ENCODE measurements at regions not wholly inside any gene's neighbourhood (a gene's known extent, or its start where the extent isn't known, plus 50 kb on each side); places are given as distances from the start of the nearest gene placed in this dataset.

- no peak for TF ChIP-seq E2F1 (CRISPR knock-in tag; IDR thresholded peaks at IDR 0.05)
These were observed 221.1 kb upstream of the THBS1 start (continued) for GRCh38 chr15:39359771-39360170.

GRCh38 chr15:39360452-39360851, 220.4 kb upstream of the THBS1 start:
- Histone ChIP-seq H3K9me3 (ENCODE audit: low read length) (no peaks in the 10 kb centered on the region), H2AFZ (ENCODE audit: low read length) (no peak overlapping the region), H3K4me1 (ENCODE audit: insufficient read depth, low read length) (peaks cover 74% of the 10 kb centered on the region), H3K4me3 (replicated peaks in 1 of 3; ENCODE audit: insufficient read depth in 1 of 3, low read depth in 2 of 3, low read length in 3 of 3) (no peak overlapping the region), H4K20me1 (ENCODE audit: insufficient read depth, low read length) (no peaks in the 10 kb centered on the region), H3K9ac (ENCODE audit: insufficient read depth, low read depth, low read length) (no peak overlapping the region), H3K36me3 (replicated peaks in 1 of 2; ENCODE audit: control insufficient read depth in 1 of 2, insufficient read depth in 2 of 2, low read length in 2 of 2) (no peaks in the 10 kb centered on the region), H3K79me2 (ENCODE audit: insufficient read depth, low read length) (no peaks in the 10 kb centered on the region), H3K4me2 (ENCODE audit: low read depth, low read length) (0 out of 2 replicates have a peak overlapping the region, but pooled peaks have one; percentile 18), H3K27me3 (ENCODE audit: control insufficient read depth in 1 of 2, insufficient read depth in 2 of 2, low read length in 2 of 2) (no peaks in the 10 kb centered on the region), H3K27ac (ENCODE audit: extremely low read length, insufficient read depth, low read length) (no peak overlapping the region)
- BruUV-seq (replicated peaks): no TSS peak
- ChIA-PET POLR2A (no interaction called here), CTCF (ENCODE audit: low intra/inter-chr PET ratio, low total read pairs) (no interaction called here)
- FAIRE-seq (peak; percentile 42), ATAC-seq (peak; percentile 44; the same call in 2 of the 3 replicates), DNase-seq (ENCODE audit: low spot score) (peak; percentile 82)
- in situ Hi-C loops (cut with HindIII; ENCODE audit: extremely low pct_ligation_motif_present, low pct_unique_long_range_greater_than_20kb) (no loop called here), intact Hi-C loops (cut with micrococcal nuclease; ENCODE audit: unreplicated experiment) (loop anchor here (5.0 to 10.0 kb wide), 3 partner anchors 42 to 236 kb away; no protein-coding TSS in a partner anchor)
- 3% methylated on average over 2 of the region's 2 CpGs for WGBS (ENCODE audit: low lambda C conversion rate)
- TF ChIP-seq ZNF644 (CRISPR knock-in tag; IDR thresholded peaks at IDR 0.05; ENCODE audit: low read depth): peak; percentile 48; the same call in 1 of the 2 replicates
- TF ChIP-seq SAP130 (CRISPR knock-in tag; IDR thresholded peaks at IDR 0.05; ENCODE audit: low read depth): peak; percentile 46; the same call in 1 of the 2 replicates
- TF ChIP-seq MIXL1 (CRISPR knock-in tag; IDR thresholded peaks at IDR 0.05): 0 out of 2 replicates have a peak, but pooled peaks have one; percentile 52
- TF ChIP-seq EP300 (IDR thresholded peaks at IDR 0.05; ENCODE audit: low read depth in 2 of 2, low read length in 2 of 2): peak in 1 of 2 experiments; percentile 48; a peak in 1 of 4 replicates
- TF ChIP-seq EP300 (CRISPR knock-in tag; IDR thresholded peaks at IDR 0.05; ENCODE audit: borderline replicate concordance): no peak; the same call in 1 of the 2 replicates
- no peak for TF ChIP-seq NFYC (CRISPR knock-in tag; IDR thresholded peaks at IDR 0.05)
- peak; percentile 61 for TF ChIP-seq HOMEZ (CRISPR knock-in tag; IDR thresholded peaks at IDR 0.05; ENCODE audit: low read depth)
- no peak for TF ChIP-seq MBD4 (IDR thresholded peaks at IDR 0.05; ENCODE audit: borderline replicate concordance, low read length)
- TF ChIP-seq FOXA1 (IDR thresholded peaks at IDR 0.05): no peak
- TF ChIP-seq FOXA1 (CRISPR knock-in tag; IDR thresholded peaks at IDR 0.05): peak; percentile 65
- TF ChIP-seq NCOA2 (CRISPR knock-in tag; IDR thresholded peaks at IDR 0.05): peak; percentile 59
- TF ChIP-seq ZNF782 (CRISPR knock-in tag; IDR thresholded peaks at IDR 0.05; ENCODE audit: borderline replicate concordance): no peak
- TF ChIP-seq ARID5B (CRISPR knock-in tag; IDR thresholded peaks at IDR 0.05): peak; percentile 46; the same call in 1 of the 2 replicates
- peak; percentile 45; the same call in 1 of the 2 replicates for TF ChIP-seq SOX5 (CRISPR knock-in tag; IDR thresholded peaks at IDR 0.05; ENCODE audit: borderline replicate concordance)
- no peak for TF ChIP-seq ELF4 (CRISPR knock-in tag; IDR thresholded peaks at IDR 0.05; ENCODE audit: borderline replicate concordance)
- TF ChIP-seq KMT2A (CRISPR knock-in tag; IDR thresholded peaks at IDR 0.05): no peak
- peak; percentile 11; the same call in 1 of the 2 replicates for TF ChIP-seq NR2F6 (IDR thresholded peaks at IDR 0.05)
- peak; percentile 16; the same call in 1 of the 2 replicates for TF ChIP-seq NR2F6 (CRISPR knock-in tag; IDR thresholded peaks at IDR 0.05)
